ENCODE measurements at regions not wholly inside any gene's neighbourhood (a gene's known extent, or its start where the extent isn't known, plus 50 kb on each side); places are given as distances from the start of the nearest gene placed in this dataset.

GRCh38 chr9:3704890-3705289 is 179.1 kb upstream of the RFX3 start:
- no peak for TF ChIP-seq CTCF (IDR thresholded peaks at IDR 0.05; ENCODE audit: borderline replicate concordance, control extremely low read depth, extremely low read depth, insufficient read depth, missing control alignments)
- in situ Hi-C loops (cut with MboI; ENCODE audit: low sequenced_read_pairs, unreplicated experiment): no loop called here
- DNase-seq (ENCODE audit: low spot score): no peak

- no peak for DNase-seq (ENCODE audit: low spot score)
- no peak for TF ChIP-seq CTCF (IDR thresholded peaks at IDR 0.05; ENCODE audit: borderline replicate concordance, control extremely low read depth, extremely low read depth, insufficient read depth, missing control alignments)
- in situ Hi-C loops (cut with MboI; ENCODE audit: low sequenced_read_pairs, unreplicated experiment): no loop called here
Measured at GRCh38 chr9:3700772-3701171, 175.0 kb upstream of the RFX3 start.

- in situ Hi-C loops (cut with MboI; ENCODE audit: low sequenced_read_pairs, unreplicated experiment): no loop called here
- DNase-seq (ENCODE audit: low spot score): no peak
- TF ChIP-seq CTCF (IDR thresholded peaks at IDR 0.05; ENCODE audit: borderline replicate concordance, control extremely low read depth, extremely low read depth, insufficient read depth, missing control alignments): no peak
Measured at GRCh38 chr9:3699883-3700282, 174.1 kb upstream of the RFX3 start.

GRCh38 chr9:3698531-3698930 is 172.7 kb upstream of the RFX3 start:
- in situ Hi-C loops (cut with MboI; ENCODE audit: low sequenced_read_pairs, unreplicated experiment): no loop called here
- no peak for TF ChIP-seq CTCF (IDR thresholded peaks at IDR 0.05; ENCODE audit: borderline replicate concordance, control extremely low read depth, extremely low read depth, insufficient read depth, missing control alignments)
- DNase-seq (ENCODE audit: low spot score): no peak

- DNase-seq (ENCODE audit: low spot score): no peak
- no peak for TF ChIP-seq CTCF (IDR thresholded peaks at IDR 0.05; ENCODE audit: borderline replicate concordance, control extremely low read depth, extremely low read depth, insufficient read depth, missing control alignments)
- in situ Hi-C loops (cut with MboI; ENCODE audit: low sequenced_read_pairs, unreplicated experiment): no loop called here
Measured at GRCh38 chr9:3698076-3698475, 172.3 kb upstream of the RFX3 start.

- in situ Hi-C loops (cut with MboI; ENCODE audit: low sequenced_read_pairs, unreplicated experiment): no loop called here
- TF ChIP-seq CTCF (IDR thresholded peaks at IDR 0.05; ENCODE audit: borderline replicate concordance, control extremely low read depth, extremely low read depth, insufficient read depth, missing control alignments): no peak
Measured at GRCh38 chr9:3696368-3696767, 170.6 kb upstream of the RFX3 start.

GRCh38 chr9:3692606-3693005 is 166.8 kb upstream of the RFX3 start:
- in situ Hi-C loops (cut with MboI; ENCODE audit: low sequenced_read_pairs, unreplicated experiment): no loop called here
- TF ChIP-seq CTCF (IDR thresholded peaks at IDR 0.05; ENCODE audit: borderline replicate concordance, control extremely low read depth, extremely low read depth, insufficient read depth, missing control alignments): no peak
- no peak for DNase-seq (ENCODE audit: low spot score)

More at GRCh38 chr9:3696368-3696767, 170.6 kb upstream of the RFX3 start:
- DNase-seq (ENCODE audit: low spot score): no peak
